NB4 (cell line): ENCODE measurements at regions not wholly inside any gene's neighbourhood (a gene's known extent, or its start where the extent isn't known, plus 50 kb on each side); places are given as distances from the start of the nearest gene placed in this dataset.

ENCODE experiments used
- CTCF ChIP-seq: IDR thresholded peaks from one replicate; pipeline ENCODE4 v1.5.1; 2012; ENCODE audit warnings: low read depth, low read length
- POLR2A ChIP-seq: IDR thresholded peaks from 2 replicates; pipeline ENCODE4 v1.6.1; 2011; ENCODE audit warnings: mild to moderate bottlenecking; ENCODE audit not compliant: insufficient read length; ENCODE audit errors: extremely low read depth

DNA sequence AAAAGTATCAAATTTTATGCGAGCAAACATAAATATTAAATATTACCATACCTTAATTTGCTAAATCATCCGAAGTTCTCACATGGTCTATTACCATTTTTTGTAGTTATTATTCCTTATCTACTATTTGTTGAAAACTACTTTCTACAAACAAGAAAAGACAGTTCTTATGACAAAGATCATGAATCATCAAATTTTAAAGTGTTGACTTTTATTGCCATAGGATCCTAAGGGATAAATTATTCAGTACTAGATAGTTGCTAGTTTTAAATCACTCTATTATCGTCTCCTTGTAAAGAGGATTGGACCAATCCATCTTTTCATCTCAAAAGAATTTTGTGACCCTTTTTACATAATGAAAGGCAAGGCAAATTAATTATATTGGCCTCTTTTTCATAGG, 523.6 kb upstream of the TMEFF2 start:
- TF ChIP-seq POLR2A (no peak), CTCF (no peak)
